T-helper 1 cell treated with Interleukin-12 subunit alpha and Interleukin-12 subunit beta and Interleukin-4 antibody, amounts not matched to agents 30 μg/mL and 1 μg/mL, for 36 hours (primary cell): ENCODE measurements at regions not wholly inside any gene's neighbourhood (a gene's known extent, or its start where the extent isn't known, plus 50 kb on each side); places are given as distances from the start of the nearest gene placed in this dataset.

ENCODE experiments used
- H3K27ac Mint-ChIP-seq: one replicate; pipeline ENCODE4 v1.8.0; 2021; ENCODE audit warnings: mild to moderate bottlenecking, mixed read lengths
- H3K27me3 Mint-ChIP-seq: one replicate; pipeline ENCODE4 v1.8.0; 2021; ENCODE audit warnings: low read depth, mixed read lengths
- H3K36me3 Mint-ChIP-seq: one replicate; pipeline ENCODE4 v1.8.0; 2021; ENCODE audit warnings: low read depth, mixed read lengths
- H3K4me1 Mint-ChIP-seq: one replicate; pipeline ENCODE4 v1.8.0; 2021; ENCODE audit warnings: low read depth, mixed read lengths
- H3K4me3 Mint-ChIP-seq: one replicate; pipeline ENCODE4 v1.8.0; 2021; ENCODE audit warnings: mild to moderate bottlenecking, moderate library complexity, mixed read lengths
- H3K9me3 Mint-ChIP-seq: one replicate; pipeline ENCODE4 v1.8.0; 2021; ENCODE audit warnings: mixed read lengths

GRCh38 chr12:58621126-58621525, 299.2 kb downstream of the LRIG3 start:
- no peaks in the 10 kb centered on the region for H3K27me3 Mint-ChIP-seq
- H3K4me1 Mint-ChIP-seq = no peaks in the 10 kb centered on the region
- H3K9me3 Mint-ChIP-seq = no peaks in the 10 kb centered on the region
- no peak overlapping the region for H3K4me3 Mint-ChIP-seq
- H3K27ac Mint-ChIP-seq = no peak overlapping the region
- H3K36me3 Mint-ChIP-seq = no peaks in the 10 kb centered on the region

- Mint-ChIP-seq H3K4me1 (no peaks in the 10 kb centered on the region), H3K27ac (no peak overlapping the region), H3K4me3 (no peak overlapping the region), H3K9me3 (no peaks in the 10 kb centered on the region), H3K36me3 (no peaks in the 10 kb centered on the region), H3K27me3 (no peaks in the 10 kb centered on the region)
These were observed 290.9 kb downstream of the LRIG3 start for GRCh38 chr12:58629376-58629775.

GRCh38 chr12:58633479-58633878, 286.8 kb downstream of the LRIG3 start:
- H3K4me1 Mint-ChIP-seq = no peaks in the 10 kb centered on the region
- H3K27ac Mint-ChIP-seq = no peak overlapping the region
- no peak overlapping the region for H3K4me3 Mint-ChIP-seq

GRCh38 chr12:58639318-58639934, 280.9 kb downstream of the LRIG3 start:
- Mint-ChIP-seq H3K4me1 (no peaks in the 10 kb centered on the region), H3K4me3 (no peak overlapping the region), H3K36me3 (no peaks in the 10 kb centered on the region), H3K27me3 (no peaks in the 10 kb centered on the region), H3K9me3 (peaks cover 4% of the 10 kb centered on the region), H3K27ac (no peak overlapping the region)

More at GRCh38 chr12:58633479-58633878, 286.8 kb downstream of the LRIG3 start:
- Mint-ChIP-seq H3K36me3 (no peaks in the 10 kb centered on the region), H3K27me3 (no peaks in the 10 kb centered on the region), H3K9me3 (peaks cover 4% of the 10 kb centered on the region)

GRCh38 chr12:58640314-58640713, 280.0 kb downstream of the LRIG3 start:
- no peak overlapping the region for H3K4me3 Mint-ChIP-seq
- H3K36me3 Mint-ChIP-seq = no peaks in the 10 kb centered on the region
- no peaks in the 10 kb centered on the region for H3K4me1 Mint-ChIP-seq
- H3K27ac Mint-ChIP-seq = no peak overlapping the region
- H3K27me3 Mint-ChIP-seq = no peaks in the 10 kb centered on the region
- no peaks in the 10 kb centered on the region for H3K9me3 Mint-ChIP-seq

GRCh38 chr12:58645946-58646345, 274.4 kb downstream of the LRIG3 start:
- no peak overlapping the region for H3K4me3 Mint-ChIP-seq
- H3K36me3 Mint-ChIP-seq = no peaks in the 10 kb centered on the region

GRCh38 chr12:58647495-58647894, 272.8 kb downstream of the LRIG3 start:
- H3K4me3 Mint-ChIP-seq = no peak overlapping the region
- H3K4me1 Mint-ChIP-seq = no peaks in the 10 kb centered on the region
- H3K36me3 Mint-ChIP-seq = no peaks in the 10 kb centered on the region
- H3K9me3 Mint-ChIP-seq = no peaks in the 10 kb centered on the region
- no peak overlapping the region for H3K27ac Mint-ChIP-seq
- H3K27me3 Mint-ChIP-seq = no peaks in the 10 kb centered on the region

More at GRCh38 chr12:58645946-58646345, 274.4 kb downstream of the LRIG3 start:
- no peak overlapping the region for H3K27ac Mint-ChIP-seq
- H3K4me1 Mint-ChIP-seq = no peaks in the 10 kb centered on the region
- no peaks in the 10 kb centered on the region for H3K9me3 Mint-ChIP-seq
- H3K27me3 Mint-ChIP-seq = no peaks in the 10 kb centered on the region

GRCh38 chr12:58648176-58648575, 272.1 kb downstream of the LRIG3 start:
- Mint-ChIP-seq H3K27me3 (no peaks in the 10 kb centered on the region), H3K27ac (no peak overlapping the region), H3K4me1 (no peaks in the 10 kb centered on the region), H3K36me3 (no peaks in the 10 kb centered on the region), H3K4me3 (no peak overlapping the region), H3K9me3 (no peaks in the 10 kb centered on the region)

GRCh38 chr12:58651850-58652249, 268.5 kb downstream of the LRIG3 start:
- Mint-ChIP-seq H3K4me3 (no peak overlapping the region), H3K27me3 (no peaks in the 10 kb centered on the region), H3K4me1 (no peaks in the 10 kb centered on the region), H3K9me3 (no peaks in the 10 kb centered on the region), H3K27ac (no peak overlapping the region), H3K36me3 (no peaks in the 10 kb centered on the region)

- H3K36me3 Mint-ChIP-seq = no peaks in the 10 kb centered on the region
- H3K9me3 Mint-ChIP-seq = no peaks in the 10 kb centered on the region
These were observed 266.3 kb downstream of the LRIG3 start for GRCh38 chr12:58654021-58654420.

GRCh38 chr12:58655375-58655774, 264.9 kb downstream of the LRIG3 start:
- H3K4me3 Mint-ChIP-seq = no peak overlapping the region
- no peaks in the 10 kb centered on the region for H3K36me3 Mint-ChIP-seq
- no peaks in the 10 kb centered on the region for H3K4me1 Mint-ChIP-seq
- no peaks in the 10 kb centered on the region for H3K27me3 Mint-ChIP-seq
- H3K9me3 Mint-ChIP-seq = no peaks in the 10 kb centered on the region
- H3K27ac Mint-ChIP-seq = no peak overlapping the region

More at GRCh38 chr12:58654021-58654420, 266.3 kb downstream of the LRIG3 start:
- Mint-ChIP-seq H3K4me1 (no peaks in the 10 kb centered on the region), H3K27ac (no peak overlapping the region), H3K4me3 (no peak overlapping the region), H3K27me3 (no peaks in the 10 kb centered on the region)

GRCh38 chr12:58656254-58657009, 263.9 kb downstream of the LRIG3 start:
- no peaks in the 10 kb centered on the region for H3K36me3 Mint-ChIP-seq
- H3K27me3 Mint-ChIP-seq = no peaks in the 10 kb centered on the region
- H3K9me3 Mint-ChIP-seq = no peaks in the 10 kb centered on the region
- no peak overlapping the region for H3K4me3 Mint-ChIP-seq
- H3K27ac Mint-ChIP-seq = no peak overlapping the region
- no peaks in the 10 kb centered on the region for H3K4me1 Mint-ChIP-seq

- Mint-ChIP-seq H3K27me3 (no peaks in the 10 kb centered on the region), H3K36me3 (no peaks in the 10 kb centered on the region), H3K4me3 (no peak overlapping the region), H3K4me1 (no peaks in the 10 kb centered on the region), H3K27ac (no peak overlapping the region), H3K9me3 (no peaks in the 10 kb centered on the region)
These were observed 263.1 kb downstream of the LRIG3 start for GRCh38 chr12:58657190-58657589.

- H3K36me3 Mint-ChIP-seq = no peaks in the 10 kb centered on the region
- H3K9me3 Mint-ChIP-seq = no peaks in the 10 kb centered on the region
- no peak overlapping the region for H3K4me3 Mint-ChIP-seq
- no peaks in the 10 kb centered on the region for H3K4me1 Mint-ChIP-seq
- H3K27ac Mint-ChIP-seq = no peak overlapping the region
- no peaks in the 10 kb centered on the region for H3K27me3 Mint-ChIP-seq
These were observed 254.9 kb downstream of the LRIG3 start for GRCh38 chr12:58665375-58665774.

- Mint-ChIP-seq H3K36me3 (no peaks in the 10 kb centered on the region), H3K27me3 (no peaks in the 10 kb centered on the region), H3K27ac (no peak overlapping the region), H3K9me3 (no peaks in the 10 kb centered on the region), H3K4me1 (no peaks in the 10 kb centered on the region), H3K4me3 (no peak overlapping the region)
These were observed 252.1 kb downstream of the LRIG3 start for GRCh38 chr12:58668233-58668632.
